Effector CD4-positive, alpha-beta T cell (primary cell): ENCODE measurements at regions not wholly inside any gene's neighbourhood (a gene's known extent, or its start where the extent isn't known, plus 50 kb on each side); places are given as distances from the start of the nearest gene placed in this dataset.

Source experiments
- DNase-seq: peaks from one replicate; pipeline ENCODE4 v3.0.0-alpha.2; 2020

DNA sequence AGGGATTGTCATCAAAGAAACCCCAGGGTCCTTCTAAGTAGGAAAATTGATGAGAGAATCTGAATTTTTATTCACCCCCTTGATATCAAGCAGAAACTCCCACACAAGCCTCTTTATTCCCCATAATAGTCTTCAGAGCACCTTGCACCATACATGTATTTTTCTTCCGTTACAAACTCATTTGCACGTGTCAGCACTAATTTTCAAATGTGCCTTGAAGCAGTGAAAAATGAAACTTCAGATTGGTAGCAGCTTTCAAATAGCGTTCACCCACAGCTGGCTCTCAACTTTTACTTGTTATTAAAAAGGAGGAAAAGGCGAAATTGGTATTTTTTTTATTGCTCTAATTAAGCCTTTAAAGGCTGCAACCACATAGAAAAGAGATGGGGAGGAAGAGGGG, 343.0 kb upstream of the TENM4 start:
- DNase-seq, result no peak

DNA sequence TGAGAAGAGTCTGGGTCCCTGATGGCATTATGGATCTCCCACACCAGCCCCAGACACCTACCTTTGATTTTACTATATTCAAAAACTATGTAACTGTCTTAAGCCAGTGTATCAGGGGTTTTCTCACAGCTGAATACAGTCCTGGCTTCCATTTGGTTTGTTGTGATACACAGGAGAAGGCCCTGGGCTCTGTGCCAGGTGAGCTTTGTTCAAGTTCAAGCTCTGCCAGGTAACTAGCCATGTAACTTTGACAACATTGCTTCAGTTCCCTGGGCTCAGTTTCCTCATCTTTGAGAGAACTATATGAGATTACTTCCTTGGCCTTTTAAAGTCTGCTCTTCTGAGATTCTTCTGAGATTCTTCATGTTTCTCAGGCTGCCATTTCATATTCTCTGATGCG, 327.5 kb upstream of the TENM4 start:
- DNase-seq, result no peak

DNA sequence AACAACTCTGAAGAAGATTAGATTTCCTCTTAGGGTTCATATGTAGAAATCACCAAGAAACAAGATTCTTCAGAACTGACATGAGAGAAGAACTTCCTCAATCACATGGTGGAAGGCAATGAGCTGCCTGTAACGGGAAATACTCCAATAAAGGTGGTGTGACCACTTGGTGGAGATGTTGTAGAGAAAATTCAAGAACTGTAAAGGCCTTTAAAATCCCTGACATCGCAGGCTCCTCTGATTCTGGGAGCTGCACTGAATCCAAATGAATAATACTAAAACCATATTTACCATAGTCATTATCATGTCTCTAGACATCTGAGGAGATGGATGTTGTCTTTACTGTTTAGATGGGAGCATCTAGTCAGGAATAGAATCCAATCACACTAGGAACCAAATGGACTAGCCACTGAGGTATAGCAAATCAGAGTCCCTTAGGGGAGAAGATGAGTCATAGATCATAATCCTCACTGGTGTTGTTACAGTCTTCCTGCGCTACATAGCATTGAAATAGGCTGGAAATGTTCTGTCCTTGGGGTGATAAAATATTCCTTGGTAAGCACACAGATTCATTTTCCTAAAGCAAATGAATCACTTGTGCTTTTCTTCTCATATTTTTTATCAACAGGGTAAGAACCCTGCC, 321.6 kb upstream of the TENM4 start:
- DNase-seq, result no peak

DNA sequence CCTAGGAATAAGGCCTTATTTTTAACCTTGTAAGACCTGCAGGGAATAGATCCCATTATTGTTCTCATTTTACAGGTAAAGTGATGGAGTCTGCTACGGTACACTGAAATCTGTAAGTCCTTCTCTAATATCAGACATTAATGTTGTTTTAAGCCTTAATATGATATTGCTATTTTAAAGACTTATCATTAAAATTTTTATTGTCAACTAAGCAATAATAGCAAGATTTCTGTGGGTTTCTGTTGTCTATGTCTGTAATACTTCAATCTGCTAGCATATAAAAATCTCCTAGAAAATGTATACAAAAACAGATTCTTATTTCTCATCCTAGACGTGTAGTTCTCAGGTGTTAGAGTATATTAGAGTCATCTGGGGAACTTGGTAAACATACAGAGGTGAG, 317.5 kb upstream of the TENM4 start:
- DNase-seq, result no peak

DNA sequence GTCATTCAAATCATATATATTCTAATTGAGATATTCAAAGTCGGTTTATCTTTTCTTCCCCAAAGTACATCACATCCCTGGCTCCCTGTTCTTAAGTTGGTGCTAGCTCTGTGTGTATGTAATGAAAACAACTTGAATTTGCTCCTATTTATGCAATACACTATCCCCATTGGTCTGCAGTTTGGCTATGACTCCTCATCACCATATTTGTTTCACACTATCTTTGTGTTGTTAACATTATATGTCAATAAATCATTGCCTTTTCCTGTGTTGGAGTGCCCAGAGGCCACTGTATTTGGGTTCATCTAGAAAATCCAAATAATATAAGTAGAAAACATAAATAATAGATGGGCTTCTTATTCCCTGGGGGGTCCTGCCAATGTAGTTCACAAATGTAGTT, 306.6 kb upstream of the TENM4 start:
- no peak for DNase-seq

DNA sequence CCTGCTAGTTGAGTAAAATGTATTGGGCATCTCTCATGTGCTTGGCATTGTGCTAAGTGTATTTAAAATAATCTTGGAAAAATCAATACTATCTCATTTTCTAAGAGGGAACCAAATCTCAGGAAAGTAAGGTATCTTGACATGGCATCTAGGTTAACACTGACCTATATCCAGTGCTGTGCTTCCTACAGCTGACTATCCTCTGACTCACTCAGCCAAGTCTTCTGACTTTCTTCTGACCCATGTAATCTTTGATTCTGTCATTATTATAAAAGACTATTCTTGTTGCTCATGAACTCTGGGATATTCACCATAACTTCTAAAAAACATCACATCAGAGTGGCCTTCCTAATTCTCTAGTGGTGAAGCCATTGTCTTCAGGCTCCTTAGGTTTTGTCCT, 304.1 kb upstream of the TENM4 start:
- no peak for DNase-seq

DNA sequence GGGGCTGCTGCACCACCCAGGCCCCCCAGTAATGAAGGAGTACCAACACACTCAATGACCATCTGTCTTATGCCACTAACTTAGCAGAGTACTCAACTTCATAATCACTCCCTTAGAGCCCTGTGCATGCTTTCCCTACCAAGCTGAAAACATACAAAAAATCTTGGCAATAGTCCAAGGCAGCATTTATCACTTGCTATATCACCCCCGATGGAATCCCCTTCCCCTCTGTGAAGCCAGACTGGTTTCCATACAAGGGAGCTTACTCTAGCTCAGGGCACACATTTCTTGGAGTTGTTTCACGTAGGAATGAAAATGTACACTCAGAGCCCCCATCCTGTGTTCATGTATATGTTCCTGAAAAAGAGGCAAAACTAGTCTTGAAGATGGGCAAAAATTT, 301.3 kb upstream of the TENM4 start:
- DNase-seq, result no peak

DNA sequence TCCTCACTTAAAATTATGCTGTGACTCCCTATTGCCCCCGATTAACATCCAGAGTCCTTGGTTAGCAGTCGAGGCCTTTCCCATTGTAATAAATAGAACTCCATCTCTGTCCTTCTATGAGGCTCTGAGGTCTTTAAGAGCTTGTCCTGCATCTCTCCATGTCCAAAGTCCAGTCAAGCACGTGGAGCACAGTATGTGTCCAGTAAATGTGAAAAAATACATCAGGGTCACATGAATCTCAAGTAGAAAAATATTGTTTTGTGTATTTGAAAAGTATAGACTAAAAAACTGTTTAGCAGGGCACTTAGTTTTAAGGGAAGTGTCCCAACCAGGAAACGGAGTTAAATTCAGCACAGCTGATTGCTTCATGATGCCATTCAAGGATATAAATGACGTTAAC, 298.8 kb upstream of the TENM4 start:
- no peak for DNase-seq

DNA sequence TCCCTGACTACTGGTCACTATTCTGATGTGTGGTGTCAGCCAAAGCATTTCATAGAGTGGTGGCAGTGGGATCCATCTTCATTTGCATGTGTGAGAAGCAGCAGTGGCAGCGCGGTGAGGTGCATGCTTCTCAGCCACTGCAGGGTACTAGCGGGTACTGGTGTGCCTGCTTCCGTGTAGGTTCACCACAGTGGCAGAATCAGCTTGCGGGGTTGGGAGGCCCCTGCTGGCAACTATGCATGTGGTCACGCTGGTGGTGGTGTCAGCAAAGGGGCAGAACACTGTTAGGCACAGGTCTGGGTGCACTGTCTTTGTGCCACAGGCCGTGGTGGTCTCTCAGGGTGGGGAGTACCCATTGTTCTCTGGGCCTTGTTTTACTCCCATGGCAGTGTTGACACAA, 286.4 kb upstream of the TENM4 start:
- DNase-seq, result no peak

DNA sequence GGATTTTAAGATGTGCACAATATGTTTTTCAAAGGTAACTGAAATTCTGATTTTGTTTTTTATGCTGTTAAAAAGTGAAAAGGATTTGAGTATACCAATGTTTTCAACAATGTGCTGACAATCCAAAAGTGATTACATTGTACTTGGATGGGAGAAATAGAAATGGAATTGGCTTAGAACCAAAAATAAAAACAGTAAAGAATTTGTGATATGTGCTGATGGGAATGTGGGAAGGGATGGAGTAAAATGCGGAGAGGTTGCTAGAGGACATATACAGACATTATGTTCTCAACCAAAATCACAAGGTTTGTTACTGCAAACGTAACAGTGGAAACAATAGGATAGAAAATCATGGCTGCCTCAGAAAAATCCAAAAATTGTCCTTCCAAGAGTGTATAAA, 279.3 kb upstream of the TENM4 start:
- DNase-seq, result no peak

DNA sequence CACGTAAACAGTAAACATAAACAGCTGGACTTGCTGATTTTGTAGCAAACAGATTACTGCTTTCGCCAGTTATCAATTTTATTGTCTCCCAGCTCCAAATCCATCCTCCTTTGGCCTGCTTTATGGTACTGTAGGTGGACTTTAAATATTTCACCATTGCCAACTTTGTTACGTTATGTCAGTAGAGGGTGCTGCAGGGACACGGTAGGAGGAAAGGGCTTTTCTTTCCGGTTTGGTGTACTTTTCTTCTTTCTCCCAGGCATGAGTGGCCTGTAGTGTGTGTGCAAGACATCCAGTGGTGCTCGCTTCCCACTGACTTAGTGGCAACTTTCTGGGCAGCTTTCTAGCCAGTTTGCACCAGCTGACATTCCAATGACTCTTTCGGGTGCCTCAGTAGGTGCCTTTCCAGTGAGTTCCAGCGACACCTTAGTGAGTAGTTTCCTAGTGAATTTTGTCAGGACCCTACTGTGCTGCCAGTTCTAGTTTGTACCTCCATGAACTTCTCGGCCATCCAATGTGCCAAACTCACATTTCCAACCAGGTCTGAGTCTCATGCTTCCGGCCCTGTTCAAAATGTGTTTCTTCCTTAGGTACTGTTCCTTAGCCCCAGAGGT, 267.6 kb upstream of the TENM4 start:
- DNase-seq, result no peak

DNA sequence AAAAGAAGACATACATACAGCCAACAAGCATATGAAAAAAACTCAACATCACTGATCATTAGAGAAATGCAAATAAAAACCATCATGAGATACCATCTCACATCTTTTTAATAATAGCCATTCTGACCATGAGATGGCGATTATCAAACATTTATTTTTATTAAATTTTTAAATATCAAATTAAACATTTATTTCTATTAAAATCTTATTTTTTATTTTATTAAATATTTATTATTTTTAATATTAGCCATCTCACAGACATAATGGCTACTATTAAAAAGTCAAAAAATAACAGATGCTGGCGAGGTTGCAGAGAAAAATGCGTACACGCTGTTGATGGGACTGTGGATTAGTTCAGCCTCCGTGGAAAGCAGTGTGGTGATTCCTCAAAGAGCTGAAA, 264.8 kb upstream of the TENM4 start:
- no peak for DNase-seq

DNA sequence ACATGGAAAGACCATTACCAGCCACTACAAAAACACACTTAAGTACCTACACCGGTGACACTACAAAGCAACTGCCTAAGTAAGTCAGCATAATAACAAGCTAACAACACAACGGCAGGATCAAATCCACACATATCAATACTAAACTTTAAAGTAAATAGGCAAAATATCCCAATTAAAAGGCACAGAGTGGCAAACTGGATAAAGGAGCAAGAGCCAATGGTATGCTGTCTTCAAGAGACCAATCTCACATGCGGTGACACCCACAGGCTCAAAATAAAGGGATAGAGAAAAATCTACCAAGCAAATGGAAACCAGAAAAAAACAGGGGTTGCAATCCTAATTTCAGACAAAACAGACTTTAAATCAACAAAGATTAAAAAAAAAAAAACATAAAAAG, 261.5 kb upstream of the TENM4 start:
- DNase-seq, result no peak

DNA sequence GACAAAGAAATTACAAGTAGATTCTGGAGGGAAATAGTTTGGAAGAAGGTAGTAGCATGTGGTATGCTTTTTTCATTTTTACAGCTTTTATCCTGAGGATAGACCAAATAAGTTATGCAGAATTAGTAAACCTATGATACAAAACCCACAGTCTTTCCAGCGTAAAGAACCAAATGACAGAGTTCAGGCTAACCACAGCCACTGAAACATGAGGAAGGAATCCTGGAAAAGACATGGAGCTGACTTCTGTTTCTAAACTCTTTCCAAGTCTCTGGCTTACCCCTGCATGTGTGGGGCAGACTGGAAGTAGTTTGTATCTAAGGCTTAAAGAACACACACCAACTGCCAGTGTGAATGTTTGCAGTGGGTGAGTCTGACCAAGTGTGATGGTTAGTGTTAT, 258.4 kb upstream of the TENM4 start:
- no peak for DNase-seq

DNA sequence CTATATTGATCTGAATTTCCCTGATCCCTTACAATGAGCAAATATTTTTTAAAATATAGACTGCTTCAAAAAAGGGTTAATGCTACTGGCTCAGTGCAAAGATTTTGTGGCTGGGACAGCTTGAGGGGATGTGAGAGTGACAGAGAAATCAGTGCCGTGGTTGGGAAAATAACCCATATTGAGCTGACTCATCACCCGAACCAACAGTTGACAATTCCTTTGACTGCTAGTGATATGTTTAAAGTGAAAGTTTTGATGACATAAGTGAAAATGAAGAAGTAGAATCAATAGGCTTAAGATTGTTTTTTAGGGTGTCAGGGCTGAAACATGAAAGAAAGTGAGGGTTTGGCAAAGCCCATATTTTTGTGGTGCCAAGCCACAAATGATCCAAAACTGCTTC, 257.1 kb upstream of the TENM4 start:
- DNase-seq, result no peak

DNA sequence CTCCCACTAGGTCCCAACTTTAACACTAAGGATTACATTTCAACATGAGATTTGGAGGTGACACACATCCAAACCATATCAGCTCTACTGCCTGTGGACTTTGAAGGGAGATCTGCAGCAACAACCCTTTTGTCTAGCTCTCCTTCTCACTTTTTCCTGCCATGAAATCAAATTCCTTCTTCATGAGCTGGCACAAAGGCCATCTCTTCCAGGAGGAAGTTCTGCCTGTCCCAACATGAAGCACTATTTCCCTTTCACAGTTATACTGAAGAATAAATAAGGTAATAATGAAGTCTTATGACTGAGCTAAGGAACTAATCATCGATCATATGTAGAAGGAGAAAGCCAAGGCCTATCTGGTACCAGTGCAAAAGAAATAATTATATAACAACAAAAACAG, 253.5 kb upstream of the TENM4 start:
- no peak for DNase-seq

DNA sequence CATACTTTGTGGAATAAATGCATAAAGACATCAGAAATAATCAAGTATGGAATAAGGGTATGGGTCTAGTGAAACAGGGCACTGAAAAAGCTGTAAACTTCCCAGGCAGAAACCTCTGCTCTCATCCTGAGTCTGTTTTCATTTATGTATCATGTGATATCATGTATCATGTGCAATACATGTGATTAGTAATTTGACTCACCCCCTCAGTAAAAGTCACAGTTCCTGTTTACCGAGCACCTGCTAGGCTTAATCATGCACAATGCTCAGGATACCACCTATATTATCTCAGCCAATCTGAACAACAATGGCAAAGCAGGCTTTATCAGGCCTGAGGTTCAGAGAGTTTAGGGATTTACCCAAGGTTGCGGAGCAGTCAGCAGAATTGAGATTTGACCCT, 250.6 kb upstream of the TENM4 start:
- DNase-seq, result no peak

DNA sequence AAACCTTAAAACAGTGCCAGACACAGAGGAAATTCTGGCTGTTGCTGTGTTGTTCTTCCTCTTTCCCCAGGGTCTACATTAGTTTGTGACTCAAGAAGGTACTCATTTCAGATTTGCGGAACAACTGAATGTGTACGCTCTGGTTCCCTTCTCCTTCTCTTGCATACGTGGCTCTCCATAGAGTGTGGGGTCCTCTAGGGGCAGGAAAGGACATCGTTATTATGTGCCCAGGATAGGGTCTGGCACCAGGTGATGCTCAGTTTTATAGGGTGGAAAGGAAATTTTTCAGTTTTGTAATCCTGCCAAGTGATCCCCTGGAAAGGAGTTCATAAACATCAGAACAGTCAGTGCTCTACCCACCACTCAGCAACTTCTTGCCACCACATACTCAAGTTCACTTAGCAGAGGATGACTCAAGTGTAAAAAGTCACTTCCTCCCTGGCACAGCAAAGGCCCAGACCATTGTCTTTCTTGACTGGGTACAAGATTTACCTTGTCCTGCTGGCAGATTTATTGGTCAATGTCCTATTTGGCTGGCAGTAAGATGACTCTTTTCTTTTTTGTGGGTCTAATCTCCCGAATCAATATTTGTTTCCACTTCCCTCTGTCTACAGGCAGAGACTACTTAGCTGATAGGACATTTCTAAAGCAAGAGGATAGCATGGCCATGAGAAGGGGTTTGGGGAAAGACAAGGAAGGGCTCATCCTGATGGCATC, 246.0 kb upstream of the TENM4 start:
- no peak for DNase-seq

DNA sequence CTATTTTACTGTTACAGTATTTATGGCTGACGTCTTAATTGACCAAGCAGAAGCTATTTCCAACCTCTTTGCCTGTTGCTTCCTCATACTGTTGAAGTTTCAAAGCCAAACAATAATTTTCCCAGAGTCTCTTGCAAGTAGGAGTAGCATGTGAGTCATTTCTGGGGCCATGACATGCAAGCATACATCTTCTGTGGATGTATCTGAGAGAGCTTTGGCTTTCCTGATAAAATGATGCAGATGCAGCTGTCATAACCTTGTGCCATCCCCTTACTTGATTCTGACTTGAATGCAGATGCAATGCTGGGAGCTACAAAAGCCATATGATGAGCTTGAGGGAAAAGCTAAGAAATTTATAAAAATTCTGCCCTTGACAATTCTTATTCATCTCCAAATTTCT, 243.1 kb upstream of the TENM4 start:
- DNase-seq, result no peak

DNA sequence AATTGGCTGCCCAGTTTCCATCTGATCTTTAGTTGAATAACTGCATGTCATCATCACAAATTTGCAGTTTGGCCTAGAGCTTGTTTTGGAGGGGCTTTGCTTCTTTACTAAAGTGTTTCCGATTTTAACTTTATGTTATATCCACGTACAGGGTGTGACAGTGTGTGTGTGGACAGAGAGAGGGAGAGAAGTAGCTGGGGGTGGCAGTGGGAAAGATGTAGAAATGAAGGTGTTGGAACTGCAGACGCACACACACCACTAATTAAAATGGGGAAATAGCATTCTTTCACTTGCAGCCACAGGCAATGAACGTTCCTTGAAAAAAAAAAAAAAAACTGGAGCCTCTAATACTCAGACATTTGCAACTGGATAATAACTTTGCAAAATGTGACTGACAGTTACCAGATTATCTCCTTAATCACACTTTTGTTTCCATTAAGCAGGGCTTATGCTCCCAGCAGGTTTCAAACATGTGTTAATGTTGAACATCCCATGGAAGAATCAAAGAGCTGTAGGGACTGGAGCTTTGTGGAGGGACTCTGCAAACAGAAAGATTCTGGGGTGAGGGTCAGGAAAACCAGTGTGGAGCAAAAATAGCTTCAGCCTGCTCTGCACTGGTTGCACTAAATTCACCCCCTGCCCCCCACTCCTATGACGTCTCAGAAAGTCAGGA, 238.1 kb upstream of the TENM4 start:
- DNase-seq, result no peak

DNA sequence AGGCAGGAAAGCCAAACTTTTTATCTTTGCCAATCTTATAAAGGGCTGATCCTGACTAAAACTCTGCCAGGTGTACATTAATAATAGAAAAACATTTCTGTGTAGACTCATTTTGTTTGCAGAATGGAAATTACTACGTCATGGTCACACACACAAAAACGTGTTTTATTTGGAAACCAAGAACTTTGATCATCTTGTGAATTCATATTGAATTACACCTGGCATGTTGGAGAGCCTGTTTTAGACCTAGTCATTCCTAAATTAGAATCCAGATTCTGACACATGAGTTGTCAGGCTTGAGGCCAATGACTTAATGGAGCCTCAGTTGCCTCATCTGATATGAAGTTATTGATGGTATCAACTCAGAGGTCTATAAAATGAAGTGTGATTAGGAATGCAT, 235.6 kb upstream of the TENM4 start:
- DNase-seq, result no peak

DNA sequence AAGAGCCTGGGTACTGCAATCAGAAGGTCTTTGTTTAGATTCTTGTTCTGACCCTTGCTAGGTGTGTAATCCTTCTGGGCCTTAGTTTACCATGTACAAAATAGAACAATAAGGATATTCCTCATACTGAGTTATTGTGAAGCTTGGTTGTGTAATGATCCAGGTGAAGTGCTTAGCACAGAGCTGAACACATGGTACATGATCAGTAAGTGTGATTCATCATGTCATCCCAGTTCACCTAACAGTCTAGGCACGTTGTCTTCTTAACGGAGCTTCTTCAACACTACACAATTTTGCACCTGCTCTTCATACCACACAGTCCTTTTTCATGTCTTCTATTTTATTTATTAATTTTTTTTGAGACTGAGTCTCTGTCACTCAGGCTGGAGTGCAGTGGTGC, 234.3 kb upstream of the TENM4 start:
- DNase-seq, result no peak

DNA sequence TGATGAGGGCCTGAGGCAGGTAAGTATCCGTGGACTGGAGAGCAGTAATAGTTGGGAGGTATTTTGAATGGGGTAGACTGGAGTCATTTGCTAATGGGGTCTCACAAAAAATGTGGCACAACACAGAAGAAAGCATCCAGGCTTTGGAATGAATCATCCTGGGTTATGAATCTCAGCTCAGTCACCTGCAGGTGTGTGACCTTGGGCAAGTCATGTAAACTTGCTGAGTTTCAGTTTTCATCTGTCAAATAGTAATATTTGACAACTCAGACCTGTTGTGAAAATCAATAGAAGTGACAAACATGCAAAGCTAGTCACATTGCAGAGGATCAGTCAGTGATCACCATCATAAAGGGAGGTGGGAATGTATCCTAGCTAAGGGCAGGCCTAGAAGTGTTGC, 232.0 kb upstream of the TENM4 start:
- no peak for DNase-seq

DNA sequence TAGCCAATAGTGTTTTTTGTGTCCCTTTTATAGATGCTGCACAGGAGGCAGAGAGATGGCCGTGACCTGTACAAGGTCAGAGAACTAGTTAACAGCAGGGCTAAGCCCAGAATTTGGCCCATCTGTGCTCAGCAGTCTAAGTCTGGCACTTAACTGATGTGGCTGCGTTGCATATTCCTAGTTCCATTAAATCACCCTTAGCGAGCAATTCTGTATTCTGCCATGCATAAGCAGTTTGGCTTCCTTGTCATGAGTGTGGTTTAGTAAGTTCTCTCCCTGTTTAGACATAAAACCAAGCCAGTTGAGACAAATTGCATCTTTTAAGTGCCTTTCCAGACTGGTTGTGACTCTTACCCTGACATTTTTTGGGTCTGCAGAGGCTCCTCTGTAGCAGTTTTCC, 230.6 kb upstream of the TENM4 start:
- DNase-seq, result no peak
